NCI-H2107 treated with DMSO at 0.1 percent for 48 hours (cell line): ENCODE measurements at regions not wholly inside any gene's neighbourhood (a gene's known extent, or its start where the extent isn't known, plus 50 kb on each side); places are given as distances from the start of the nearest gene placed in this dataset.
A peak's percentile ranks its signal among the peaks of the same experiment; 100 is the strongest.

Experiments used
- DNase-seq: peaks from one replicate; lab custom pipeline; 2025; ENCODE audit not compliant: unreplicated experiment; lab: John Stamatoyannopoulos, UW

- DNase-seq, result no peak
Measured at GRCh38 chr19:34305221-34306083, 51.1 kb downstream of the GARRE1 start.

DNA sequence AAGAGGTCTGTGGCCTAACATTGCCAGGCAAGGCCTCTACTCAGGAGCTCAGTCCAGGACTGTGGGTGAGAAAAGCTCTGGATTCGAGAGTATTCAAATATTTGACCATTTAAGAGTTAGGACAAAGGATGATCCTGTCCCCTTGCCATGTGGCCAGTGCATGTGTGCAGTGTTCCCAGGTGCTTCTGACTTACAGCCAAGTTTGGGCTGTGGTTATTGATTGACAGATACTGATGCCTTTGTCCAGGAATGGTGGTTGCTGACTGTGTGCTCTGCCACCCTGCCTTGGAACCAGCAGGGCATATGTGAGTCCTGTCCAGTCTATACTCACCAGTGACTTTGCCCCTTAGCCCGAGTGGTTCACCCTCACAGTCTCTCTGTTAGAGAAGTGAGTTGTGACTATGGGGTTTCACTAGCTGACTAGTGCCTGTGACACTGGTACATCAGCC is 51.9 kb downstream of the GARRE1 start:
- no peak for DNase-seq

DNA sequence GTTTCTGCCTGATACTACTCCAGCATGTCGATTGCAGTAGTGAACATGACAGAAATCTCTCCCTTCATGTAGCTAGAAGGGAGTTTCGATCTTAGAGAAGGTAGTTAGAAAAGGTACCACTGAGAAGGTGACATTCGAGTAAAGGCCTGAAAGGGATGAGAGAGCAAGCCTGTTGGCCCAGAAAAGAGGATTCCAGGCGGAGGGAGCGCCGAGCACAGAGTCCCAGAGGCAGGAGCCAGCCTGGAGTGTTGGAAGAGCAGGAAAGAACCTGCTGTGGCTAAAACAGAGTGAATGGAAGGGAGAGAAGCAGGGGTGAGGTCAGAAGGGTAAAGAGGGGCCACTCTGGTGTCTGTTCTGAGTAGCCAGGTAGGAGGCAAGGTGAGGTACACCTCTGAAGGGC is 52.5 kb downstream of the GARRE1 start:
- no peak for DNase-seq

DNA sequence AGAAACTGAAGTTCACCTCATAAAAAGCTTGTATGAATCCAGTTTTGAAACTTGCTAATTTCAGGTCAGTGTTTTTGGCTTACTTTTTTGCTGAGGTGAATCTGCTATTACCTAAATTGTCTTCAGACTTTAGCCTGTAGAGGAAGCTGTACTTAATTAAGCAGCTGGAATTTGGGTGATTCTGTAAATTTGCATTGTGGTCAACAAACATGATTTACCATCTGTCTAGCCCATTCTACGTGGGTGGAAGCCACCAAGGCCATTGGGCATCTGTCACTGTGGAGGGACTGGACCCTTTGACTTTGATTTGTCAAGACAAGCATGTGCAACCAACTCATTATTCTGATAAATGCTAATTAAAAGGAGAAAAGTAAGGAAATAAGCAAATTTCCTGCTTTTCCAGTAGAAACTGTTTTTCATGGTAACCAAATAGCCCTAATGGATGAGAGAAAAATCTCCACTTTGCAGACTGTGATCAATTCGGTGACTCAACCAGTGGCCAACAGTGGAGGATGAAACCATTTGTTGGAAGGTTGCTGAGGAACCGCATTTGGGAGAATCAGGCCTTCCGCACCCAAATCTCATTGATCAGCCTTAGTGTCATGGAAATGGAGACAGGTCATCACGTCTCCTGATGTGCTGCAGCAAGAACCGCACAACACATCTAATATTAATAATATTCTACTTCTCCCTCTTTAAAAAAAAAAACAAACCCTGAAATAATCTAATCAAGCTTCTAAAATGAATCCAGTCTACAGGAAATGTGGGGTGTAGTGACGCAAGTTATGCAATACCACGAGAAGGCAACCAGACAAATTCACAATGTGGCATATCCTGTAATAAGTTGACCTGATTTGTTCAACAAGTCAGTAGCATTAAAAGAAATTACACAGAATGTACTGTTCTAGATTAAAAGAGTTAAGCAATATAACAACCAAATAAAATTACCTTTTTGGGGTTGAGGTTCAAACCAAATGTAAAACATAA is 54.3 kb downstream of the GARRE1 start:
- no peak for DNase-seq

- DNase-seq, result no peak
Measured at GRCh38 chr19:34309368-34310138, 55.2 kb downstream of the GARRE1 start.

GRCh38 chr19:34310494-34310981 is 54.5 kb upstream of the GPI start:
- DNase-seq, result peak; percentile 47

DNA sequence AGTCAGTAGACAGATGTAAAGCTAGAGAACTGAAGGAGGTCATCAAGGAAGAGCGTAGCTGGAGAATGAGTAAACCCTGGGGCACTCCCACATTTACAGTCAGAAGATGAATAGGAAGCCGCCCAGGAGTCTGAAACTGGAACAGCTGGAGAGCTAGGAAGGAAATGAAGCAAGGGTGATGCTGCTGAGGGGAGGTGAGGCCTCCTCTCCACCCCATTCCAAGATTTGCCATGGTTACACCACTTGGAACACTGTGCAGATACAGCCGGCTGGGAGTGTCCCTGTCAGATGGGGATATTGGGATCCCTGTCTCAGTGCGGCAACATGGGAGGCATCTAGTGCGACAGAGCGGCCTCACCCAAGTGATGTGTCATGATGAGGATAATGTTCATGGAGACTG is 51.8 kb upstream of the GPI start:
- DNase-seq, result no peak

DNA sequence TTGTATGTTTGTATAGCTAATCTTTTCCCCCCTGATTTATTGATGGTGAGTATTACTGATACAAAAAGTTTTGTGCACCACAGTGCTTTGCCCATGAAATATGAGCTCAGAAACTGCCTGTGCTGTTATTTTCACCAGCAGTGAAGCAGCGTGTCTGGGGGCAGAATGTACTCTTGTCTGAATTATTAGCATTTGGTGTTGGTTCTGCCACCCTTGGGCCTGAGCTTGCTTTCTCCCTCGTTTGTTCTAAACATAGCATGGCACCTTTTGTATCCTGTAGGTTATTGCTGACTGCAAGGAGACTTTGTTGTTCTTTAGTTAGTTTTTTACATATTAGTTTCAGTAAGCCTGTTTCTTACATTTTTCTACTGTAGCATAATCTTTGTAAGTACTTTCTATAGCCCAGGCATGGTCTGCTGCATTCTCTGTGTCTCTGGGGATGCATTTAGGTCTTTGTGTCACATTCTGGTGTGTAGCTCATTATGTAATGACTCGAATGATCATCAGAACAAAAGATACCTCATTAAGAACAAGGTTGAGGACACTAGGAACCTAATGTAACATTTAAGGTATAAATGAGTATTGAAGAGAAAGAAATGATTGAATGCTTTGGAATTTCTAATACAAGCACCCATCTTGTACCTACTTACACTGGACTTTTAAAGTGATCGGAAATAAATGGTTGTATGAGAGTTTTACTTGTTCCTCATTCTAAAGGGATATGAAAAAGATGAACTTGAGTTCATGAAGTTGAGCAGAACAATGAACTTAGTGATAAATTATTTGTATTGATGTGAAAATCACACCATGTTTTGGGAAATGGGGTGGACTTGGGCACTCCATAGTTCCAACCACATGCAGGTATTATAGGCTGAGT is 50.3 kb upstream of the GPI start:
- DNase-seq, result no peak
